Neuronal stem cell (in vitro differentiated cells): ENCODE measurements at regions not wholly inside any gene's neighbourhood (a gene's known extent, or its start where the extent isn't known, plus 50 kb on each side); places are given as distances from the start of the nearest gene placed in this dataset.

Source experiments
- DNase-seq: peaks from one replicate; pipeline ENCODE4 v3.0.0-alpha.2; 2013; ENCODE audit warnings: low spot score
- H2AFZ ChIP-seq: one replicate; pipeline ENCODE4 v1.6.1; 2013; ENCODE audit warnings: mild to moderate bottlenecking, low read length, inconsistent platforms
- H2AK5ac ChIP-seq: 2 replicates; pipeline ENCODE4 v1.6.1; 2013; ENCODE audit warnings: low read depth, mild to moderate bottlenecking, inconsistent platforms, low read length, moderate library complexity, mixed read lengths
- H2BK120ac ChIP-seq: 2 replicates; pipeline ENCODE4 v1.6.1; 2013; ENCODE audit warnings: low read depth, mild to moderate bottlenecking, inconsistent platforms, low read length, moderate library complexity, mixed read lengths
- H2BK12ac ChIP-seq: one replicate; pipeline ENCODE4 v1.6.1; 2013; ENCODE audit warnings: low read length, inconsistent platforms
- H2BK15ac ChIP-seq: 2 replicates; pipeline ENCODE4 v1.6.1; 2013; ENCODE audit warnings: mild to moderate bottlenecking, low read length, inconsistent platforms, mixed read lengths
- H2BK5ac ChIP-seq: one replicate; pipeline ENCODE4 v1.6.1; 2013; ENCODE audit warnings: inconsistent platforms, mild to moderate bottlenecking, low read length, moderate library complexity
- H3K14ac ChIP-seq: one replicate; pipeline ENCODE4 v1.6.1; 2013; ENCODE audit warnings: low read length, inconsistent platforms
- H3K18ac ChIP-seq: 2 replicates; pipeline ENCODE4 v1.6.1; 2013; ENCODE audit warnings: low read length, inconsistent platforms
- H3K23ac ChIP-seq: 2 replicates; pipeline ENCODE4 v1.6.1; 2013; ENCODE audit warnings: low read depth, mild to moderate bottlenecking, mixed read lengths, low read length, inconsistent platforms; ENCODE audit not compliant: poor library complexity
- H3K27ac ChIP-seq: replicated peaks from 3 replicates; pipeline ENCODE4 v1.5.1; 2013; ENCODE audit warnings: low read length, inconsistent platforms
- H3K27me3 ChIP-seq, 3 experiments: 2 replicates each; pipeline ENCODE4 v1.6.1; 2013; ENCODE audit warnings: low read length in 3 of 3, mild to moderate bottlenecking in 2 of 3, inconsistent platforms in 1 of 3, low read depth in 1 of 3, mixed read lengths in 1 of 3, moderate library complexity in 1 of 3; ENCODE audit not compliant: control insufficient read depth in 3 of 3, insufficient read depth in 3 of 3
- H3K36me3 ChIP-seq, 2 donors: replicated peaks in 1 of 2; 2 replicates each; pipeline ENCODE4 v1.6.1; 2013; ENCODE audit warnings: low read length in 2 of 2; ENCODE audit not compliant: control insufficient read depth in 2 of 2, insufficient read depth in 2 of 2
- H3K4ac ChIP-seq: 2 replicates; pipeline ENCODE4 v1.6.1; 2013; ENCODE audit warnings: inconsistent platforms, mild to moderate bottlenecking, low read length, moderate library complexity
- H3K4me1 ChIP-seq, 2 donors: 1 replicate in 1 of 2; 2 replicates in 1 of 2; pipeline ENCODE4 v1.6.1; 2013; ENCODE audit warnings: low read length in 2 of 2, low read depth in 1 of 2; ENCODE audit not compliant: control insufficient read depth in 2 of 2, insufficient read depth in 1 of 2
- H3K4me2 ChIP-seq: one replicate; pipeline ENCODE4 v1.6.1; 2013; ENCODE audit warnings: mild to moderate bottlenecking, low read length, inconsistent platforms; ENCODE audit not compliant: insufficient read depth, poor library complexity, severe bottlenecking
- H3K4me3 ChIP-seq, 2 donors: 2 replicates each; pipeline ENCODE4 v1.5.1; 2013; ENCODE audit warnings: low read length in 2 of 2, mild to moderate bottlenecking in 2 of 2, inconsistent platforms in 1 of 2, moderate library complexity in 1 of 2
- H3K79me1 ChIP-seq: one replicate; pipeline ENCODE4 v1.6.1; 2013; ENCODE audit warnings: low read depth, mild to moderate bottlenecking, inconsistent platforms, low read length, moderate library complexity
- H3K9ac ChIP-seq: one replicate; pipeline ENCODE4 v1.6.1; 2013; ENCODE audit warnings: mild to moderate bottlenecking, low read depth, low read length, inconsistent platforms; ENCODE audit not compliant: poor library complexity
- H3K9me3 ChIP-seq, 2 donors: replicated peaks in 1 of 2; 2 replicates each; pipeline versions ENCODE3 to v1.6.1; 2013; ENCODE audit warnings: low read length in 2 of 2, mild to moderate bottlenecking in 2 of 2, inconsistent platforms in 1 of 2, low read depth in 1 of 2, mixed read lengths in 1 of 2, moderate library complexity in 1 of 2; ENCODE audit not compliant: control insufficient read depth in 2 of 2, insufficient read depth in 1 of 2
- H4K8ac ChIP-seq: one replicate; pipeline ENCODE4 v1.6.1; 2013; ENCODE audit warnings: low read depth, mild to moderate bottlenecking, inconsistent platforms, low read length, moderate library complexity
- H4K91ac ChIP-seq: one replicate; pipeline ENCODE4 v1.6.1; 2013; ENCODE audit warnings: low read length, low read depth, mild to moderate bottlenecking, inconsistent platforms; ENCODE audit not compliant: poor library complexity
- whole genome bisulfite sequencing, 2 donors: extraction: QIAGEN DNeasy Blood & Tissue Kit; methylation state at CpG; one replicate each; pipeline ENCODE4 v1.1.7; 2013; ENCODE audit warnings: missing lambda C conversion rate in 2 of 2, mixed read lengths in 1 of 2; ENCODE audit not compliant: insufficient read length in 2 of 2, insufficient replicate concordance in 1 of 2; ENCODE audit errors: extremely low coverage in 2 of 2; 5-methylcytosine and 5-hydroxymethylcytosine counted together

DNA sequence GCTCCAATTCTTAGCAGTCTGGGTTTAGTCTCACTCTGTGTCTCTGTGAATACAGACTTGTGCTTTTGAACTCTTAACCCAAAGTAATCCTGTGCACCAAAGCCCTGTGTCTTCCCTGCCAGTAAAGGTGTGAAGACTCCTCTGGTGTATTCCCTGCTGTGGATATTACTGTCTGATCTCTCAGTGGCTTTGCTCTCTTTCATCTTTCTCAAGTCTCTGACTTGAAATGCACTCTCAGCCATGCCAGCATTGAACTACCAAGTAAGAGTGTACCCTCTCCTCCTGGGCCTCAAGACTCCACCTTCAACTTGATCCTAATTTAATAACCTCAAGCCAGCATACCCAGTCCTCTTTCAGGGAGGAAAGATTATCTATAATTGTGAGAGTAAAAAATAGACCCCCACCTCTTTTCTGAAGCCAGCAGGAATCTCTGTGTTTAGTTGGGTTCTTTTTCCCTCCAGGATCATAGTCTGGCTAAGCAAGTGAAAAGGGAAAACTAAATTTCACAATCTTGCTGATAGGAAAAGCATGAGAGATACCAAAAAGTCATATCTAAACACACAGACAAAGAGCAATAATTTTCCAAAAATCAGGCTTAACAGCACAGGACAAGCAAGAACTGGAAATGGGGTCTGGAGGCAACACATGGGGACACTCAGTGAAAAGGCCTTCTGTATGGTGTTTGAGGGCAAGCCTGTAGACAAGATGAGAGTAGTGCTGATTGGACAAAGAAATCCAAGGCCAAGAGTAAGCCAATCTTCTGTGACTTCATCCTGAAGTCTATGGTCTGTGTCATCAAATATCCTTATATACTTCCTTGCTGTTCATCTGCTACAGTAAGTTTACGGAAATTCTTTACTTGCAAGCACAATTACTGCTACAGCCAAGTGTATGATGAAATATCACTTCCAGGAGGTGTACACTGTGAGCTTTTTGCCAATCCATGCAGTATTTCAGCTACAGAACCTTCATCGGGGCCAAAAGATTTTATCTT lies 296.1 kb upstream of the TGFBR2 start:
- H4K91ac ChIP-seq: no peak overlapping the region
- H3K9me3 ChIP-seq: peaks cover 0 to 3% of the 10 kb centered on the region in 2 donors
- H2AK5ac ChIP-seq: no peak overlapping the region
- H3K9ac ChIP-seq: no peak overlapping the region
- H3K14ac ChIP-seq: no peak overlapping the region
- no peak overlapping the region for H3K4me3 ChIP-seq
- H3K36me3 ChIP-seq: no peaks in the 10 kb centered on the region
- H3K4me2 ChIP-seq: no peak overlapping the region
- no peak overlapping the region for H2BK12ac ChIP-seq
- no peak overlapping the region for H2BK15ac ChIP-seq
- no peak overlapping the region for H3K27ac ChIP-seq
- no peak overlapping the region for H4K8ac ChIP-seq
- H3K18ac ChIP-seq: no peak overlapping the region
- no peak overlapping the region for H2BK5ac ChIP-seq
- no peak overlapping the region for H2AFZ ChIP-seq
- no peak overlapping the region for H3K4ac ChIP-seq
- no peak for DNase-seq
- no peaks in the 10 kb centered on the region for H3K27me3 ChIP-seq
- no peaks in the 10 kb centered on the region for H3K79me1 ChIP-seq
- no peak overlapping the region for H2BK120ac ChIP-seq
- no peak overlapping the region for H3K23ac ChIP-seq
- H3K4me1 ChIP-seq: peaks cover 0 to 4% of the 10 kb centered on the region in 2 donors
- WGBS, 2 donors: no CpG with 5 or more reads among the region's 2 CpGs

DNA sequence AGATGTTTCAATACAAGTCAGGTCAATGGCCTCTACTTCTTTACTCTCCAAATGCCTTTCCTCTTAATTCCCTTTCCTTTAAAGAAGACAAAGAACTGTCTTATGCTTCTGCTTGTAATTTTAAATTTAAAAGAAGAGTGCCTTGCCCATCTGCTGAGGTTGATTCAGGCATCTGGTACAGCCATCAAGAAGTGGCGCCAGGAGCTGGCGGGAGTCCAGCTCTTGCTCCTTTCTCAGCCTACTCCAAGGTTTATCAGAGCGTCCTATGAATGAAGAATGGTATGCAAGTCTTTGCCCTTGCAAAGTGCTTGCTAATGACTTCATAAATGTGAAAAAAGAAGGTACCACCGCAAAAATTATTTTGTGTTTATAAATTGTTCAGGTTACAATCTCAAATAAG lies 294.6 kb upstream of the TGFBR2 start:
- H2BK12ac ChIP-seq: no peak overlapping the region
- no peak overlapping the region for H3K9ac ChIP-seq
- H3K27ac ChIP-seq: no peak overlapping the region
- no peak overlapping the region for H4K91ac ChIP-seq
- no peaks in the 10 kb centered on the region for H3K27me3 ChIP-seq
- H3K79me1 ChIP-seq: no peaks in the 10 kb centered on the region
- H3K36me3 ChIP-seq: no peaks in the 10 kb centered on the region
- H3K23ac ChIP-seq: no peak overlapping the region
- H2BK5ac ChIP-seq: no peak overlapping the region
- WGBS, 2 donors: no CpG with 5 or more reads among the region's 4 CpGs
- H2AFZ ChIP-seq: no peak overlapping the region
- H3K4me2 ChIP-seq: no peak overlapping the region
- no peak for DNase-seq
- H2AK5ac ChIP-seq: no peak overlapping the region
- H3K4me3 ChIP-seq: no peak overlapping the region
- H3K4ac ChIP-seq: no peak overlapping the region
- H2BK15ac ChIP-seq: no peak overlapping the region
- H3K18ac ChIP-seq: no peak overlapping the region
- H4K8ac ChIP-seq: no peak overlapping the region
- peaks cover 0 to 4% of the 10 kb centered on the region in 2 donors for H3K9me3 ChIP-seq
- no peak overlapping the region for H3K14ac ChIP-seq
- no peak overlapping the region for H2BK120ac ChIP-seq
- peaks cover 0 to 4% of the 10 kb centered on the region in 2 donors for H3K4me1 ChIP-seq

DNA sequence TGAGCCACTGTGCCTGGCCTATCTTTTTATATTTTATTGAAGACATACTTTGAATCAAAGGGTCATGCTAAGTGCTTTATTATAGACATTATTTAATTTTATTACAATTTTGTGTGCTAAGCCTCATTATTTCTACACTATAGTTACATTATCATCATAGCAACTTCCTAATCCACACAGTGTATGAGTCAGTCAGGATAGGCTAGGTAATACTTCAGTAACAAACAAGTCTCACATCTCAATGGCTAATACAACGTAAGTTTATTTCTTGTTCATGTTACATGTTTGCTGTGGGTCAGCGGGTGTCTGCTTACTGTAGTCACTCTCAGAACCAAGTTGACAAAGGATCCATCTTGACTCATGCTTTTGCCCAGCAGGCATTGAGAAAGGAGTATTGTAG lies 292.6 kb upstream of the TGFBR2 start:
- H4K91ac ChIP-seq: no peak overlapping the region
- peaks cover 0 to 7% of the 10 kb centered on the region in 2 donors for H3K9me3 ChIP-seq
- H3K4me3 ChIP-seq: no peak overlapping the region
- H3K27ac ChIP-seq: no peak overlapping the region
- H3K4me2 ChIP-seq: no peak overlapping the region
- H2AK5ac ChIP-seq: no peak overlapping the region
- H2BK5ac ChIP-seq: no peak overlapping the region
- H3K4ac ChIP-seq: no peak overlapping the region
- no peak overlapping the region for H2AFZ ChIP-seq
- no peak overlapping the region for H4K8ac ChIP-seq
- no peaks in the 10 kb centered on the region for H3K36me3 ChIP-seq
- no peak overlapping the region for H2BK15ac ChIP-seq
- H2BK12ac ChIP-seq: no peak overlapping the region
- H3K4me1 ChIP-seq: peaks cover 0 to 4% of the 10 kb centered on the region in 2 donors
- no peak for DNase-seq
- H2BK120ac ChIP-seq: no peak overlapping the region
- H3K27me3 ChIP-seq: no peaks in the 10 kb centered on the region
- WGBS, 2 donors: no CpG with 5 or more reads among the region's 2 CpGs
- H3K79me1 ChIP-seq: no peaks in the 10 kb centered on the region
- H3K18ac ChIP-seq: no peak overlapping the region
- H3K14ac ChIP-seq: no peak overlapping the region
- no peak overlapping the region for H3K23ac ChIP-seq
- no peak overlapping the region for H3K9ac ChIP-seq

DNA sequence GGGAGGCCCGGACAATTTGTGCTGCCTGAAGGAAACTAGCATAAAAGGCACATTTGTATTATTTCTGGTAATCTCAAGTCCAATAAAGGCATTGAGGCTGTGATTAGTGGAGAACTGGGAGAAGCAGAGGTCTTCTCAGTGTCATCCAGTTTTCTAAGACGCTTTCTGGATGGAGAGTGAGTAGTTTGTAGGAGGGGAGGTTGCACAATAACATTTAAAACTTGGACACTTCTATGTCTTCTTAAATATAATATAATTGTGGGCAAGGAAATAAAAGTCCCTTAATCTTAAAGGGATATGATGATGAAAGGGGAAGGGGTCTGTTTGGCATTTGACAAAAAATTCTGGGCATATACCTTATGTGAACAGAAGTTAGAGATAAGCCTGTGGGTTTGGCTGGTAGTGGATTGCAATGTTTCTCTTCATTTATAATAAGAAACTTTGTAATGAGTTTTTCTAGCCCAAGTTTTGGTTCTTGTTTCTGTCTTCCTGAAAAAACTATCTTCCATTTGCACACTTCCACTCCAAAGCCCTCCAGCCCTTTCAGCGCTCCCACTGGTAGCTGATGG lies 291.6 kb upstream of the TGFBR2 start:
- Histone ChIP-seq H3K4me2 (no peak overlapping the region), H3K27ac (no peak overlapping the region), H3K9me3 (peaks cover 0 to 7% of the 10 kb centered on the region in 2 donors), H2AK5ac (no peak overlapping the region), H2BK5ac (no peak overlapping the region), H4K8ac (no peak overlapping the region), H3K9ac (no peak overlapping the region), H3K36me3 (no peaks in the 10 kb centered on the region), H3K4me1 (peaks cover 0 to 4% of the 10 kb centered on the region in 2 donors), H3K23ac (no peak overlapping the region), H2AFZ (no peak overlapping the region), H3K14ac (no peak overlapping the region), H3K27me3 (no peaks in the 10 kb centered on the region), H2BK120ac (no peak overlapping the region), H3K4ac (no peak overlapping the region), H3K4me3 (no peak overlapping the region), H3K18ac (no peak overlapping the region), H2BK12ac (no peak overlapping the region), H2BK15ac (no peak overlapping the region), H4K91ac (no peak overlapping the region), H3K79me1 (no peaks in the 10 kb centered on the region)
- WGBS, 2 donors: no CpG with 5 or more reads among the region's 3 CpGs
- DNase-seq: no peak
